GM23338 (cell line): ENCODE measurements at regions not wholly inside any gene's neighbourhood (a gene's known extent, or its start where the extent isn't known, plus 50 kb on each side); places are given as distances from the start of the nearest gene placed in this dataset.

Source experiments
- ATAC-seq: fragments of 200-7000 bp; cut with Tn5 transposase; 3 replicates; pipeline ENCODE4 v1.9.1; 2020
- DNase-seq: peaks from one replicate; pipeline ENCODE4 v3.0.0-alpha.2; 2015; ENCODE audit warnings: low spot score
- H2AFZ ChIP-seq: fragments of 200-600 bp; sonication (generic); 2 replicates; pipeline ENCODE4 v1.8.0; 2016; ENCODE audit warnings: antibody characterized with exemption, mild to moderate bottlenecking, moderate library complexity
- H3F3A ChIP-seq: fragments of 200-600 bp; sonication (generic); replicated peaks from 2 replicates; pipeline ENCODE4 v1.8.0; 2017; ENCODE audit warnings: antibody characterized with exemption, mixed run types, low read depth
- H3K27ac ChIP-seq: fragments of 200-600 bp; sonication (generic); 2 replicates; pipeline ENCODE4 v1.6.1; 2016; ENCODE audit warnings: low read depth
- H3K27me3 ChIP-seq: fragments of 200-600 bp; sonication (generic); 2 replicates; pipeline ENCODE4 v1.8.0; 2016; ENCODE audit warnings: mild to moderate bottlenecking, mixed run types, moderate library complexity; ENCODE audit not compliant: insufficient read depth
- H3K36me3 ChIP-seq: fragments of 200-600 bp; sonication (generic); 2 replicates; pipeline ENCODE4 v1.8.0; 2016; ENCODE audit warnings: mild to moderate bottlenecking; ENCODE audit not compliant: insufficient read depth
- H3K4me1 ChIP-seq: fragments of 200-600 bp; sonication (generic); 2 replicates; pipeline ENCODE4 v1.8.0; 2016; ENCODE audit warnings: mild to moderate bottlenecking, moderate library complexity; ENCODE audit not compliant: insufficient read depth
- H3K4me2 ChIP-seq: fragments of 200-600 bp; sonication (generic); 2 replicates; pipeline ENCODE4 v1.7.1; 2017; ENCODE audit warnings: mixed run types
- H3K4me3 ChIP-seq: fragments of 200-600 bp; sonication (generic); 2 replicates; pipeline ENCODE4 v1.6.1; 2016; ENCODE audit warnings: mixed run types
- H3K79me2 ChIP-seq: fragments of 200-600 bp; sonication (generic); replicated peaks from 2 replicates; pipeline ENCODE4 v1.8.0; 2017; ENCODE audit warnings: mild to moderate bottlenecking; ENCODE audit not compliant: insufficient read depth
- H3K9me2 ChIP-seq: fragments of 200-600 bp; sonication (generic); 2 replicates; pipeline ENCODE4 v1.8.0; 2017; ENCODE audit not compliant: insufficient read depth
- H4K20me1 ChIP-seq: fragments of 200-600 bp; sonication (generic); replicated peaks from 2 replicates; pipeline ENCODE4 v1.8.0; 2017; ENCODE audit warnings: mild to moderate bottlenecking; ENCODE audit not compliant: insufficient read depth
- H3K27ac Mint-ChIP-seq: 2 replicates; pipeline ENCODE4 v1.8.0; 2020; ENCODE audit warnings: inconsistent platforms, mild to moderate bottlenecking, moderate library complexity, mixed read lengths
- H3K27me3 Mint-ChIP-seq: 3 replicates; pipeline ENCODE4 v1.8.0; 2022; ENCODE audit warnings: low read depth, mild to moderate bottlenecking, moderate library complexity, mixed read lengths, inconsistent platforms; ENCODE audit not compliant: insufficient read depth, poor library complexity
- H3K36me3 Mint-ChIP-seq: 3 replicates; pipeline ENCODE4 v1.8.0; 2021; ENCODE audit warnings: low read depth, mild to moderate bottlenecking, inconsistent platforms, moderate library complexity, mixed read lengths
- H3K4me1 Mint-ChIP-seq: 3 replicates; pipeline ENCODE4 v1.8.0; 2020; ENCODE audit warnings: mild to moderate bottlenecking, inconsistent platforms, mixed read lengths
- H3K4me3 Mint-ChIP-seq: 3 replicates; pipeline ENCODE4 v1.8.0; 2021; ENCODE audit warnings: moderate library complexity, mild to moderate bottlenecking, inconsistent platforms, mixed read lengths
- H3K9me3 Mint-ChIP-seq: 3 replicates; pipeline ENCODE4 v1.8.0; 2020; ENCODE audit warnings: moderate library complexity, mild to moderate bottlenecking, inconsistent platforms, mixed read lengths
- CREB1 ChIP-seq: fragments of 250-450 bp; sonication (Bioruptor Pico); IDR thresholded peaks from 2 replicates; pipeline ENCODE4 v1.5.0; 2020; ENCODE audit warnings: low read depth, mild to moderate bottlenecking, moderate library complexity
- CTCF ChIP-seq, 2 experiments: fragments of 200-600 bp in 1 of 2; sonication (generic) in 1 of 2; conservative IDR thresholded peaks; 2 replicates each; pipeline versions ENCODE4 v1.5.1 to v1.6.1; 2016 to 2017; ENCODE audit warnings: antibody characterized with exemption in 2 of 2, low read depth in 2 of 2, mild to moderate bottlenecking in 2 of 2, moderate library complexity in 1 of 2
- EZH2 ChIP-seq: fragments of 200-600 bp; sonication (generic); IDR thresholded peaks from one replicate; pipeline ENCODE4 v1.8.0; 2017; ENCODE audit warnings: antibody characterized with exemption, mild to moderate bottlenecking, low read depth; ENCODE audit not compliant: unreplicated experiment
- EZH2phosphoT487 ChIP-seq: fragments of 200-600 bp; sonication (generic); IDR thresholded peaks from one replicate; pipeline ENCODE4 v1.8.1; 2018; ENCODE audit warnings: antibody characterized with exemption; ENCODE audit not compliant: unreplicated experiment
- JUNB ChIP-seq: IDR thresholded peaks from one replicate; pipeline ENCODE4 v1.6.1; 2016; ENCODE audit warnings: antibody characterized with exemption; ENCODE audit not compliant: unreplicated experiment
- REST ChIP-seq: IDR thresholded peaks from one replicate; pipeline ENCODE4 v1.6.1; 2018; ENCODE audit warnings: antibody characterized with exemption; ENCODE audit not compliant: unreplicated experiment
- ZNF114 ChIP-seq: fragments of 250-450 bp; sonication (Bioruptor Pico); IDR thresholded peaks from 2 replicates; pipeline ENCODE4 v1.5.0; 2020; ENCODE audit warnings: mild to moderate bottlenecking, moderate library complexity
- ZNF331 ChIP-seq: fragments of 250-450 bp; sonication (Bioruptor Pico); IDR thresholded peaks from 2 replicates; pipeline ENCODE4 v1.5.0; 2020; ENCODE audit warnings: low read depth, mild to moderate bottlenecking, moderate library complexity
- ZNF462 ChIP-seq: fragments of 250-450 bp; sonication (Bioruptor Pico); IDR thresholded peaks from 2 replicates; pipeline ENCODE4 v1.5.0; 2020; ENCODE audit warnings: mild to moderate bottlenecking, moderate library complexity

- H3K79me2 ChIP-seq, result no peaks in the 10 kb centered on the region
- no peak overlapping the region for H2AFZ ChIP-seq
- no peak for DNase-seq
- H3K27me3 ChIP-seq, result no peaks in the 10 kb centered on the region
- no peaks in the 10 kb centered on the region for H3K4me1 ChIP-seq
- H3K4me3 Mint-ChIP-seq, result no peak overlapping the region
- H3K4me2 ChIP-seq, result no peak overlapping the region
- TF ChIP-seq CREB1 (CRISPR knock-in tag) (no peak), ZNF114 (CRISPR knock-in tag) (no peak), EZH2 (no peak), REST (no peak), ZNF462 (CRISPR knock-in tag) (no peak), JUNB (no peak), CTCF (conservative IDR thresholded peaks at IDR 0.05; ENCODE audit: low read depth in 2 of 2) (no peak), EZH2phosphoT487 (no peak), ZNF331 (no peak)
- H3K4me3 ChIP-seq, result no peak overlapping the region
- H3K27ac ChIP-seq, result no peak overlapping the region
- no peak for ATAC-seq
- no peaks in the 10 kb centered on the region for H4K20me1 ChIP-seq
- H3K9me3 Mint-ChIP-seq, result peaks cover 6% of the 10 kb centered on the region; the same call in 2 of the 3 replicates
- H3K4me1 Mint-ChIP-seq, result no peaks in the 10 kb centered on the region
- H3K36me3 ChIP-seq, result no peaks in the 10 kb centered on the region
- H3K9me2 ChIP-seq, result peaks cover 7% of the 10 kb centered on the region
- H3F3A ChIP-seq, result peaks cover 10% of the 10 kb centered on the region
- H3K36me3 Mint-ChIP-seq, result no peaks in the 10 kb centered on the region; the same call in 1 of the 3 replicates
- no peak overlapping the region for H3K27ac Mint-ChIP-seq
- no peaks in the 10 kb centered on the region for H3K27me3 Mint-ChIP-seq
Observed at GRCh38 chr14:97179573-97179972, 382.4 kb downstream of the VRK1 start.
